HG03060 (cell line): ENCODE measurements at regions not wholly inside any gene's neighbourhood (a gene's known extent, or its start where the extent isn't known, plus 50 kb on each side); places are given as distances from the start of the nearest gene placed in this dataset.
A peak's percentile ranks its signal among the peaks of the same experiment; 100 is the strongest.
"Not testable (repeated sequence)": the region's sequence is repeated elsewhere in the genome, so short reads cannot be mapped to it uniquely, and the experiment has no call there.

ENCODE experiments used
- ATAC-seq: cut with Tn5 transposase; IDR thresholded peaks from one replicate; pipeline ENCODE4 v1.9.1; 2021; ENCODE audit warnings: low read depth, moderate number of reproducible peaks; ENCODE audit not compliant: unreplicated experiment

DNA sequence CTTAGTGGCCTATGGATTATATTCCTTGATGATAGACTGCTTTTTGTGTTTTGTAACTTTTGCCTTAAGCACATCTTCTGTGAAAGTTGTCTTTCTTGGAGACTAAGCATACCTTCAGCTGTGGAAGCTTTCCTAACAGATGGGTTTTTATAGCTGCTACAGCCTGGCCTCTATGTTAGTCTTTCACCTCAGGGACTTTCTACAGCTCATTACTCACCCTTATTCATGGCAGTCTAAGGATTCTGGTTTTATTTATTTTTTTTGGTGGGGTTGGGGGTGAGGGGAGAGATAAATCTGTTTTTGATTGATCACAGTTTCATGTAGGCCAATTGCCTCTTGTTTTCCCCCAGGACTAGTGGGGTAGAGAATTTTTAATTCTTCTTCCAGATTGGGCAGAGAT, 219.9 kb downstream of the DKK1 start:
- no peak for ATAC-seq

DNA sequence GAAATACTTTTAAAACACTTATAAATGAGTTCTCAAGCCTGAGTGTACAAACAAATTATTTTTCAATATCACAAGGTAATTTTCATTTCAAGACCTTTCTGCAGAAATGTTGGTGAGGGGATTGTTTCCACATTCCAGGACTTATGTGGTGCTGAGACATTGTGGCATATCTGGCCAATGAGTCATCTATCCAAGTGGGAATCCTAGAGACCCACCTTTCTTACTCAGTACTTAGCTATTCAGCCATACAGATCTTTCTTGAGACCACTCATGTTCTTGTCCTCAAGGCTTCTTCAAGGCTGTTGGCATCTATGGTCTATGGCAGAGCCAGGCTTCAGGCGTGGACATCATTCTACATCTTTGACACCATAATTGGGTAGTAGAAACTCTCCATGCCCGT, 225.4 kb downstream of the DKK1 start:
- no peak for ATAC-seq

DNA sequence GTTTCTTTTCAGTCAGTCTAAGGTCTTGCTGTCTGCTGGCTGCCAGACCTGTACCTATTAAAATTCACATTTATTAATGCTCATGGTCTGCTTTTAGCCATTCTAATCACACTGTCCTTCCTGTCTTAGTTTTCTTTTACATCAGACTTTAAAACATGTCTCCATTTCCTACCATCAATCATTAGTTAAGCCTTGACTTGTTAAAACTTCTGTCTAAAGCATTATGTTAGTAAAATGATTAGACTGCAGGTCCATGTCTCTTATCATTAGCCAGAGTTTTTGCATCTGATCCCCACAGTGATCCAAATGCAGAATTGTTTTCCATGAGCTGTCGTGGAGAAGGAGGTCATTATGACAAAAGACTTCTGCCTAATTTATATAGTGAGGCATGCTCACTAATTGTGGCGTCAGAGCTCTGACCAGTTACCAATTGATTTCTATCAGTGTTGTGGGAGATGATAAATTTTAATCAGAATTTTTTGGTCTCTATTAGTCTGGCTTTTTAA, 226.5 kb downstream of the DKK1 start:
- no peak for ATAC-seq

DNA sequence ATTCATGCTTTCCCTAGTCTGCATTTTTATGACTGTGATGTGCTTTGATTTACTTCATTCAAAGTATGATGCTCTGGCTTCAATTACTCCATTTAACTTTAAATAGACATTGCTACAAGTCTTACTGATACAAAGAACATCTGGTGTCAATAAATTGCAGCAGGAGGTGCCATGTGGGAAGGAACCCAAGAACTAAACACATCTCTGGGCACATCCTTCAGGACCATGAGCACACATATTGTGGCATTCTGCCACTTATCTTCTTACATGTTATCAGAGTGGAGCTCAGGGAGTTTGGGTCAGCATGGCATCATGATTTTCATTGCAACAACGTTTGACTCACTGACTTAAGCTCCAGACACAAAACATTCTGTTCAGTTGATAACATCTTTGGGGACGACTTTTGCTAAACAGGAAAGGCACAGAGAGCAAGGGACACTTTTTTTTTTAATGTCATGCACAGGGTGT, 227.0 kb downstream of the DKK1 start:
- no peak for ATAC-seq

DNA sequence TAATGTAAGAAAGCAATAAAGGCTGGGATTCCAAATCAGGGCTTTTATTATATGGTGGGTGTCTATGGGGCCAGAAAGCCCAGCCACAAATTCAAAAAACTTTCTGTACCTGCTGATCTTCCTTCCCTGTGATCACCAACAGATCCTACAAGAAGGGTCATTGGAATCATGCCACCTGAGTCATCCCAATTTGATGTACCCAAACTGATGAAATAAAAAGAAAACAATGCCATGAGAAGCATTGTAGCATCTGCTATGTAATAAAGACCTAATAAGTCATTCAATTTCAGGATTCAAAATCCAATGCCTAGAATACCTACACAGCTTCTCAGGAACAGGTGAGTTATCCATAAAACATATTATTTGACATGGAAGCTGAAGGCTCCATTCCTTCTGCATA, 228.8 kb downstream of the DKK1 start:
- no peak for ATAC-seq

DNA sequence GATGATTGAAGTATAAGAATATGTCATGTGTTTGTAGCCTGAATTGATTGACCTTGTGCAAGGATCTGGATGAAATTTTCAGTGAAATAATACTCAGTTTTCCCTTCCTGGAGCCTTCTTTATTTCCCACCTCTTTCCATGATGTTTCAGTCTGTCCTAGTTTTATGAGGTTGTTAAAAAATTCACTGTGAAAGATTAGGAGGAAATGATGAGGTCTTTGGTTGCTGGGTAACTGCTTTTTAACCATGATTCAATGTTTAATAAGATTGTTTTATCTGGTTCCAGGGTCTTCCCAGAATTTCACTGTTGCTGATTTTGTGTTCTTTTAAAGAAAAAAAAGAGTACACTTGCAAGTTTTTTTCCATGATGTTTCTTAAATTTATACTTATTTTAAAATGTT, 221.5 kb downstream of the MBL2 start:
- ATAC-seq: no peak

DNA sequence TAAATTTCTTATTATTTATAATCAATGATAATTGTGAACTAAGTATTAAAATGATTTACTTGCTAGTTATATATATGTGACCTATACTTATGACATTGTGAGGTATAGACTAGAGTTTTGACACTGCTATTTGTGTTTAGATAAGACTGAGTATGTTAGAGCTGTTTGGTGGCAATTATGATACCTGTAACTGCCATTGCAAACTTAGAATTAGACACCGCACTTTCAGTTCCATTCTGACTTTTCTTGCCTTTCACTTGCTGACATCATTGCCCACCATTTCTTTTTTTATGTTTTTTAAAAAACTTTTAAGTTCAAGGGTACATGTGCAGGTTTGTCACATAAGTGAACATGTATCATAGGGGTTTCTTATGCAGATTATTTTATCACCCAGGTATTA, 214.5 kb downstream of the MBL2 start:
- ATAC-seq: peak; percentile 79

DNA sequence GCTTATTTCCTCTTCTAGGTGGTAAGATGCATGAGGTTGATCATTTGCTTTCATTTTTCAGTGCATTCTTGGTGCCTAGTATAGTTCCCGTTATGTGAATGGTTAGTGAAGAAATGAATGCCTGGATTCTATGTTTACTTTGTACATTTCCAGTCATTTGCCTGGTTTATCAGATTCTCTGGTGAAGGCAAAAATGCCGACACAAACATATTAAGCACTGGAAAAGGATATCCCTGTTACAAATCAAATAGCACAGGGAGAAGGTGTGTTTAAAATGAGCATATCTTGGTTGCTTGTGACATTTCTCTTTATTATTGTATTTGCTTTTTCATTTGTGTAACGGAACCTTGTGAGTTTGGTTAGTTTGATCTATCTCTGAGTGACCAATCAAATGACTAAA, 211.3 kb downstream of the MBL2 start:
- no peak for ATAC-seq

DNA sequence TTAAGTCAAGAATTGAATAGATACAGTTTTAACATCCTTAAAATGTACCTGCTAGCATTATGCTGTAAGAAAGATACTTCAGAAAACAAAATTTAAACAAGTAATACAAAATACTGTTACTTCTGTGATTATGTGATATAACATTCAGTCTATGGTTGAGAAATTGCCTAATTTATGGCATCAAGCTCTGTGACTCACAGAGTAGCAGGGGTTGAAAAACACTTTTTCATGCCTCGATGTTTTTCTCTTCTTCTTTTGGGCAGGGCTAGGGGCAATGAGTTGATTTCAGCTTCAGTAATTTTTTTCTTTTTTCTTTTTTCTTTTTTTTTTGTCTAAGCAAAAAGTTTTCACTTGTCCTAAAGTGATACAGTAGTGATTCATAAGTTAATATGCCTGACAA, 209.2 kb downstream of the MBL2 start:
- no peak for ATAC-seq

DNA sequence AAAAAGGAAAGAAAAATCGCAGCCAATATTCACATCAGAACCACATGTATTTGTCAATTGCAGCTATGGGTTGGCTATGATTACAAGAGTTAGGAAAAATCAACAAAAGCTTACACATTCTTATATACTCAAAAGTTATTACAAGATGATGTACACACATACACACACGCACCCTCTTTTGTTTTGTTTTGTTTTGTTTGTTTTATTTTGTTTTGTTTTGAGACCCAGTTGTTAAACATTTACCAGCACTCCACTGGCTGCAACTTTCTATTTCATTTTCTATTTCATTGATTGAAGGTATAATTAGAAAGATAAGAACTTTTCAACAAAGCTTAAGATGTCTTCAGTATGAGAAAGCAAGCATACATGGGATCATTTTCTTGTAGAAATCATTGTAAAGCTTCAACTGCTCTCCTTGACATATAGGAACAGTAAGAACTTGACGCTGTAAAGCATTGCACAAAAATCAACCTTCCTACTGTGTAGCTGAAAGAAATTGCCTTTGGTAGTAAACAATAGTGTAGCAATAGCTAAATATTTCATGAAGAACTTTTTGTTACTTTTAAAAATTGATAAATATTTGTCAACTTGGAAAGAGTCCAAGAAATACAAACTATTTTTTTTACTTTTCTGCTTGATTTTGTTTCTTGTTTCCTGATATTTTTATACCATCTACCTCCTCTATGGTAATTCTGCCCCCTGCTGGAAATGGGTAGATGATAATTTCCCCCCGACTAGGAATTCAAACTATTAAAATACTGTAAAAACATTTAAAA, 205.9 kb downstream of the MBL2 start:
- no peak for ATAC-seq

DNA sequence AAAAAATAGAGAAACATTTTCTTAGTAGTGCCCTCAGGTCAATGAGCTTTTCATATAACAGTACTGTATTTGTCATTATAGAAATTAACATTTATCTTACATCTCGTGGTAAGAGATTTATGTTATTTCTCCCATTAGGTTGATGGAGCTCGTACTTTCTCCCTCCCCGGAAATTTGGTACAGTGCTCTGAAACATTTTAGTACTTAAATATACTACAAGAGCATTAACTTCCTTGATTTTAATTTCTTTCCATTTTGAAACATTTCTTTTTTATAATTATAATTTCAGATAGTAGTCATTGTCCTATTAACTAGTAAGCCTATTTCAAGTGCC, 205.4 kb downstream of the MBL2 start:
- no peak for ATAC-seq

DNA sequence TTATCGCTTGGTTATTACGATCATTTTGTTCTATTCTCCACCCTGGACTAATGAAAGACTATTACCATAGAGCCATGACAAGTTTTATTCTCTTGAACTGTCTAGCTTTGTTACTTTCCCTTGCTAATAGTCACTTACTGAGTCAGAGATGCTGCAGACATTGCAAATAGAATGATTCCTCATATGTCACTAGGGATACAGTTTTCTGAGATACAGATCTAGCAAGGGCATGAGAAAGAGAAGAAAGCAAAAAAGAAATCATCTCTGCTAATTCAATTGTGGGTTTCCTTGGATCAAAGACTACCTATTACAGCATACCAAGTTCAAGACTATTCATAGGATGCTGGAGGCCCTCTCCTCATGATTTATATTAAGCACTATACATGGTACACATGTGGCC, 204.3 kb downstream of the MBL2 start:
- ATAC-seq: no peak

DNA sequence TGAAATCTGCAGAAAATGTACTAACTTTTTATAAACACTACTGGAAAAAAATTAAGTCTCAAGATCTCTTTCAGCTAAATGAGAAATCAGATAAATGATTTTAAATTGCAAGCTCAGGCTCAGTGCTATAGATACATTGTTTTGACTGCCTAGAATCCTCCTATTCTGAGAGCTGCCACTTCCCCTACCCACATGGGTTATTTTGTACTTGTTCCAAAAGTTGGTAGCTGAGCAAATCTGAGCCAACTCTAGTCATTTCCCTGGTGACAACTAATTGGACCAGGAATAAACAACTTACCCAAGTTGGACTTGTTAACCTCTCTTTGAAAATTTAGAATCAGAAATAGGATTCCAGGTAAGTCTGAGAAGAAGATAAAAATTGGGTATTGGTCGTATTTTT, 202.1 kb downstream of the MBL2 start:
- ATAC-seq: no peak

DNA sequence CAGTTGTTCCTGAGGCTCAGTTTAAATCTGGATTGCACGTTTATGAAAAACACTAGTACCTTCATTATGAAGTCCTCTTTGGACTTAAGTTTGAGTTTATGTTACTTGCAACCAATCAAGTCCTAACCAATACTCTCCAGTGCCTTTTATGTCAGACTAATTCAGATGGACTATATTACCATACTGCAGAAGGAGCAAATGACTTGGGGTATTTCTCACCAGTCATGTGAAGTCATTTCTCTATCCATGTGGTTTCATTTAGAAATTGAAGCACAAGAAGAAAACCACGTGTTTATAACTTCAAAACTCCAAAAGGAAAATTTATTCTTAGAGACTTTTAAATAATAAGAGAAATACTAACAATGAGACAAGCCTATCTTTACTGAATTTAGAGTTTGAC, 201.6 kb downstream of the MBL2 start:
- ATAC-seq: no peak

DNA sequence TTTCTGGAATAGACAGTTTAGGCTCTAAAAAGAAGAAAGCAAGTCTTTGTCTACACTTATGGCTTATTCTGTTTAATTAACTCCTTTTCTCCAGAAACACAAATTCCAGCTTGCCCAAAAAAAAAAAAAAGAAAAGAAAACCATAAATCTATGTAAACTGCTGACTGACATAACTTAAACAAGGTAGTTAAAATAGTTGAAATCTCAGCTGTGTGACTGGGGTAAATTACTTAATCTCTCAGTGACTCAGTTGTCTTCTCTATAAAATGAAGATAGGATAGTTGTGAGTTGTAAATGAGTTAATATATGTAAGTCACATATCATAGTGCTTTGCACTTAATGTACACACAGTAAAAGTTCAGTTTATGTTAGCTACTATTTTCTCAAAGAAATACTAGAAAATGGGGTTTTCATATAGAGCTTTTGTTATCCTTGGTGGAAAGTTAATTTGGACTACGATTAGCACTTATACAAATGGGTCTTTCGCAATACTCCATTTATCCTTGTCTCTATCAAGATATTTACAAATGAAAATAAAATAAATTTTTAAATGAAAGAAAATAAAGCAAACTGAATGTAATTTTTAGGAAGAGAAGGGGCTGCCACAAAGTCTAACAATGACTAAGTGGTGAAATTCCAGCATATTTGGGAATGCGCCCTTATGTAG, 200.9 kb downstream of the MBL2 start:
- ATAC-seq: no peak

DNA sequence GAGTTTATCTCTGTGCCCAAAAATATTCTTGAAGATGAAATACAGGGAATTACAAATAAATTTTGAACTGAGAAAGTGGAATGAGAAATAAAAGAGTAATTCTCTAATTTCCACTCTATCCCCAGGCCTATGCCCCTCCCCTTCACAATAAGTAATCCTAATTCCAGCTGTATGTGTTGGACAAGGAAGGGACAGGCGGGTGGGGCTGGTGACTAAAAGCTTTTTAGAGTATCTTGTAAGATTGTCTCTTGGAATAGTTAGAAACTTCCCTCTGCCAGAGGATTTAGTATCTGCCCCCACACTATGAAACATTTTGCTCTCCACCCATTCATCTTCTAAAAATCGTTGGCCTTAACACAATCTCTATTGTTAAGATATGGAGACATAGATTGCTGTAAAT, 199.2 kb downstream of the MBL2 start:
- no peak for ATAC-seq

DNA sequence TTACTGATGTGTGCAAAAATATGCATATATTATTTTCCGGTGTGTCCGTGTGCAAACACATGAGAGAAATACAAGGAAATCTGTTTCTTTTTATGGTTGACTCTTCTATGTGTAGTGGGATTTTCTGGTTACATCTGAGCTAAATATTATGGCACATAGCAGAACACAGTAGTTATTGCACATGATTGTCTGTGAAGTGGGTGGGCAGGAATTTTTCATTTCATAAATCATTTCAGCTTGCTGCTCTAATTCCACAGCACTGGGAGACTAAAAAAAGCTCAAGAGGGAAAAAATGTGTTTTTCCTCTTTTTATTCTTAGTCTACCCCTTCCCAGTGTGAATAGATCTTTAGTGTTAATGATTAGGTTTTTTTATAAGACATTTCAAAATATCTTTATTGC, 197.9 kb downstream of the MBL2 start:
- no peak for ATAC-seq

DNA sequence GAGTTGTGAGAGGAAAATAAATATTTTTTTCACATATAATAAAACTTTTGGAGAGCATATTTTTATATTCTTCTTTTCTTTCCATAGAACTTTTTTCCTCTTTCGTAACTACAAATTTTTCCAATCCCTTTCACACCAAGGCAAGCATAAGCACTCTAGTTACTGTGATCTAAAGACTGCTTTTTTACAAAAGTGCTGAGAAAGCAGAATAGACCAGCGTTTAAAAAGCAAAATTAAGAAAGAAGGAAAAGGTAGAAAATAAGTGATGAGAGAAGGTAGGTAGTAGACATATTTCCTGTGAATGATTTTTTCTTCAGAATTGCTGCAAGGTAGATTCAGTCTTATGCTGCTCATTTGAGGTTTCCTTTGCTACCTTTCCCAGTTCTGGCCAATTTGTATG, 195.5 kb downstream of the MBL2 start:
- no peak for ATAC-seq

DNA sequence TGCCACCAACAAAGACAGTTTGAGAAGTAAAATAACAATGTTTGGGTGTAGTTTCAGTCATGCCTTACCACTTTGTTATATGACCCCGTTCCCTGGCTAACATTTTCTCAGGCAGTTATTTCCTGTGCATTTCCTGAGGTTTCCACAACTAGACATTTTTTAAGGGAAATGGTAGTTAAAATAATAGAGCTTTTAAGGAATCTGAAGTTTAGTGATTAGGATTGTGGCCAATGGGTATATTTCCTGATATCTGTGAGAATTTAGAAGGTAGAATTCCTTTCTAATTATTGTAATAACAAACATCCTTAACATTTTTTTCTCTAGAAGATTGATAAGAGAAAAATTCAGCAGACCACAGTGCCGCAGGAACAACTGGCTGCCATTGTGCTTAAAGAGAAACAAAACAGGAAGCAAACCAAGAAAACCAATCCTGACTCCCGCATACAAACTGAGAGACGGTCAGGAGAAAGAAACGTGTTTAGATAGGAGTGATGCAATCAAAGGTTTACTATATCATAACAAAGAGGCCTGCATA, 193.6 kb downstream of the MBL2 start:
- no peak for ATAC-seq

DNA sequence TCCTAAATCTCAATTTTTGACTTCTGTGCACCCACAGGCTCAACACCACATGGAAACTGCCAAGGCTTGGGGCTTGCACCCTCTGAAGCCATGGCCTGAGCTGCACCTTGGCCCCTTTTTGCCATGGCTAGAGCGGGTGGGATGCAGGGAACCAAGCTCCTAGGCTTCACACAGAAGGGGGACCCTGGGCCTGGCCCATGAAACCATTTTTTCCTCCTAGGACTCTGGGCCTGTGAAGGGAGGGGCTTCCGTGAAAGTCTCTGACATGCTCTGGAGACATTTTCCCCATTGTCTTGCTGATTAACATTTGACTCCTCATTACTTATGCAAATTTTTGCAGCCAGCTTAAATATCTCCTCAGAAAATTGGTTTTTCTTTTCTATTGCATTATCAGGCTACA, 190.9 kb downstream of the MBL2 start:
- not testable (repeated sequence) for ATAC-seq

DNA sequence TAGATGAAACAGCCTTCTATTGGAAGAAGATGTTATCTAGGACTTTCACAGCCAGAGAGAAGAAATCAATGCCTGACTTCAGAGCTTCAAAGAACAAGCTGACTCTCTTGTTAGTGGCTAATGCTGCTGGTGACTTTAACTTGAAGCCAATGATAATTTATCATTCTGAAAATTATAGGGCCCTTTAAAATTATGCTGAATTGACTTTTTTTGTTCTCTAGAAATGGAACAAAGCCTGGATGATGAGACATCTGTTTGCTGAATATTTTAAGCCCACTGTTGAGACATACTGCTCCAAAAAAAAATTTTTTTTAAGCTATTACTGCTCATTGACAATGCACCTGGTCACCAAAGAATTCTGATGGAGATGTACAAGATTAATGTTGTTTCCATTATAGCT, 189.2 kb downstream of the MBL2 start:
- no peak for ATAC-seq

DNA sequence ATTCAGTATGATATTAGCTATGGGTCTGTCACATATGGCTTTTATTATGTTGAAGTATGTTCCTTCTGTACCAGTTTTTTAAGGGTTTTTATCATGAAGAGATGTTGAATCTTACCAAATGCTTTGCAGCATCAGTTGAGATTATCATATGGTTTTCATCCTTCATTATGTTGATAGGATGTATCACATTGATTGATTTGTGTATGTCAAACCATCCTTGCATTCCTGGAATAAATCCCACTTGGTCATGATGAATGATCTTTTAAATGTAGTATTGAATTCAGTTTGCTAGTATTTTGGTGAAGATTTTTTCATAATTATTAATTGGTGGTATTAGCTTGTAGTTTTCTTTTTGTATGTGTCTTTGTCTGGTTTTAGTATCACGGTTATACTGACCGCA, 185.9 kb downstream of the MBL2 start:
- no peak for ATAC-seq
